GM12864 (cell line): ENCODE measurements at regions not wholly inside any gene's neighbourhood (a gene's known extent, or its start where the extent isn't known, plus 50 kb on each side); places are given as distances from the start of the nearest gene placed in this dataset.

Experiments used
- DNase-seq: peaks from one replicate; pipeline ENCODE4 v3.0.0-alpha.2; 2011; ENCODE audit warnings: low read depth
- H3K4me3 ChIP-seq: 2 replicates; pipeline ENCODE4 v1.5.1; 2011; ENCODE audit warnings: mild to moderate bottlenecking, low read depth, low read length, control low read depth
- TF ChIP-seq, protein P1 (sequence below): IDR thresholded peaks from 2 replicates; pipeline ENCODE4 v1.5.1; 2011; ENCODE audit warnings: low read depth, mild to moderate bottlenecking, moderate library complexity, low read length, control low read depth, inconsistent platforms; ENCODE audit errors: missing control alignments

DNA sequence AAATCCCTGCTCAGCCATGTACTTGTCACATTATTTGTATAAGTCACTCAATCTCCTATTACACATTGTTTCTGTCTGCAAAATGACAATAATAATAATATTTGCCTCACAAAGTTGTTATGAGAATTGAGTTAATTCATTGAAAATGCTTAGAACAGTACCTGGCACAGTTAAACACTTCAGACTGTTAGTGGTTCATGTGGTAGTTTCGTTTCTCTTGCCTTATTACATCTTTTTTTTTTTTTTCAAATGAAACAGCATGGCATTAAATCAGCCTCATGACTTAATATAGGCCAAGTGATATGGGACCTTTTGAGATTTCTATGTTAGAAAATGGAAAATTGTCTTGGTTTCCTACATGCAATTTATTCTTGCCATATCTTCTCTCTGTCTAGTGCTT is 71.0 kb upstream of the CRY1 start:
- no peak for DNase-seq
- TF ChIP-seq, protein P1, sequence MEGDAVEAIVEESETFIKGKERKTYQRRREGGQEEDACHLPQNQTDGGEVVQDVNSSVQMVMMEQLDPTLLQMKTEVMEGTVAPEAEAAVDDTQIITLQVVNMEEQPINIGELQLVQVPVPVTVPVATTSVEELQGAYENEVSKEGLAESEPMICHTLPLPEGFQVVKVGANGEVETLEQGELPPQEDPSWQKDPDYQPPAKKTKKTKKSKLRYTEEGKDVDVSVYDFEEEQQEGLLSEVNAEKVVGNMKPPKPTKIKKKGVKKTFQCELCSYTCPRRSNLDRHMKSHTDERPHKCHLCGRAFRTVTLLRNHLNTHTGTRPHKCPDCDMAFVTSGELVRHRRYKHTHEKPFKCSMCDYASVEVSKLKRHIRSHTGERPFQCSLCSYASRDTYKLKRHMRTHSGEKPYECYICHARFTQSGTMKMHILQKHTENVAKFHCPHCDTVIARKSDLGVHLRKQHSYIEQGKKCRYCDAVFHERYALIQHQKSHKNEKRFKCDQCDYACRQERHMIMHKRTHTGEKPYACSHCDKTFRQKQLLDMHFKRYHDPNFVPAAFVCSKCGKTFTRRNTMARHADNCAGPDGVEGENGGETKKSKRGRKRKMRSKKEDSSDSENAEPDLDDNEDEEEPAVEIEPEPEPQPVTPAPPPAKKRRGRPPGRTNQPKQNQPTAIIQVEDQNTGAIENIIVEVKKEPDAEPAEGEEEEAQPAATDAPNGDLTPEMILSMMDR = no peak
- no peak overlapping the region for H3K4me3 ChIP-seq

DNA sequence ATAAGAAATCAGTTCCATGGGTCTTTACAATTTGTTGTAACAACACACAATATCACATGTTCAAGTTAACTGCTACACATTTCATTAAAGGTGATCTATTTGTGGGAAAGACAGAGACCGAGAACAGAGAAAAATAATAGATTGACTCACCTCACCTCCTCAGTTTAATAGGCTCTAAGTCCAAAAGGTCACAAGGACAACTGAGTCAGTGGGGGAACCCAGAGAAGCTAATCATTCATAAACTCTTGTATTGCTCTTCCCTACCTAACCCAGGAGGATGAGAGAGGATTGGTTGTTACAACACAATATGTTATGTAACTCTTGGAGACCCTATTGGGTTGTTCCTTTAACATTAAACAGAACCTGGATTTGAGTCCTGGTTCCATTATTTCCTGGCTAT is 72.2 kb upstream of the CRY1 start:
- H3K4me3 ChIP-seq = no peak overlapping the region
- no peak for DNase-seq
- TF ChIP-seq, protein P1 = no peak

DNA sequence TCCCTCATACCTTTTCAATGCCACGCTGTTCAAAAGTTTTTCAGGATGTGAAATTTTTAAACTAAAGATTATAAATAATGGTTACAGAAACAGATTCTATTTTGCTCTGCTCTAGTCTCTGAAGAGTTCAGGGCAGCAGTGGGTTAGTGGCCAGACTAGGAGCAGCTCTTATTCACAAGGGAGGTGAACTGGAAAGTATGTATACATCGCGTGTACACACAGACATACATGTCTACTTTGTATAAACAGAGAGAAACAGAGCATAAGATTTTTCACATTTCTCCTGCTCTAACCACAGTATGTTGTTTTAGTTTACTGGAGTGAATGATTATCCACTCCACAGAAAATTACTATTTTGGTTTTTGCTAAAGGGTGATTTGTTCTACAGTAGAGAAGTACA is 74.4 kb upstream of the CRY1 start:
- TF ChIP-seq, protein P1 = no peak
- no peak for DNase-seq
- H3K4me3 ChIP-seq = no peak overlapping the region

DNA sequence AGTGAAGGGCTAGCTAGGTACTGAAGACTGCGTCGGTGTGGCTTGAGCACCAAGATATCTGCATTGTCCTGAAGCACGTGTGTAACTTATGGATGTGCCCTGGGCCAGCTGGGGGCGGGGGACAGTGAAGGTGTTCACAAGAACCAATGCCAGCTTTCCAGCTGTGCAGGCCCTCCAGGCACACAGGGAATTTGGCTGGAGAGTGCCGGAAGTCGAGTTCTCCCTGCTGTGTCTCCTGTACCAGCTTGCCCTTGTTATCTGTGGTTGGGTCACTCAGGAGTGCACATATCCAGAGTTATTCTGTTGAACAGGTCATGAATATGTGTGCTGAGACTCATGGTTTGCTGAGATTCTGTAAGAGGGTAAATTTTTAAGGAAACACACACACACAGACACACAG is 75.9 kb upstream of the CRY1 start:
- no peak for DNase-seq
- TF ChIP-seq, protein P1 = no peak
- no peak overlapping the region for H3K4me3 ChIP-seq

DNA sequence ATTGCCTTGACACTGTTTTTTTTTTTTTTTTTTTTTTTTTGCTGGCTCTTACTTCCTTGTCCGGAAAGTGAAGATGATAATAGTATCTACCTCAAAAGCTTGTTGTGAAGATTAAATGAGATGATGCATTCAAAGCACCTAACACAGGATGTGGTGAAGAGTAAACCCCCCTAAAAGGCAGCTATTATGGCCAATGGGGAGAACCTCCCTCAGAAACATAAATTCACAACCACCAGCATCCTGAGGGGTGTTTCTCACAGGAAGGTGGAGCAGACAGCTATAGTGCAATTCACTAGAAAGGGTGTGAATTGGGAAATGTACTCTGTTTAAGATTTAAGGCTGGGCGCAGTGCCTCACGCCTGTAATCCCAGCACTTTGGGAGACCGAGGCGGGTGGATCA is 85.4 kb upstream of the CRY1 start:
- H3K4me3 ChIP-seq = no peak overlapping the region
- TF ChIP-seq, protein P1 = no peak
- DNase-seq = no peak

DNA sequence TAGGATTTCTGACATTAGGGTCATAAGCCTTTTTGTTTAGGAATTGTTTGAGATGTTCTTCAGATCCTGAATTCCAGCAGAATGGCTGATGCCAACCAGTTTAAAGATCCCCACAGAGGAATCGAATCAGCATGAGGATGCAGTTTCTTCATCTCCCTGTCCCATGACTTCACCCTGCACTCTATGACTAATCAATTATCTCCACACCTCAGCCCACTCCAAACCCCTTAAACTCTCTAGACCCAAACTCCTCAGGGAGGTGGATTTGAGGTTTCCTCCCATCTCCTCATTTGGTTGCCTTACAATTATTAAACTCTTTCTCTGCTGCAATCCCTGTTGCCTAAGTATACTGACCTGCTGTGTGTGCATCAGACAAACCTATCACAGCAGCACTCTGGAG is 86.5 kb upstream of the CRY1 start:
- TF ChIP-seq, protein P1 = no peak
- DNase-seq = no peak
- H3K4me3 ChIP-seq = no peak overlapping the region

DNA sequence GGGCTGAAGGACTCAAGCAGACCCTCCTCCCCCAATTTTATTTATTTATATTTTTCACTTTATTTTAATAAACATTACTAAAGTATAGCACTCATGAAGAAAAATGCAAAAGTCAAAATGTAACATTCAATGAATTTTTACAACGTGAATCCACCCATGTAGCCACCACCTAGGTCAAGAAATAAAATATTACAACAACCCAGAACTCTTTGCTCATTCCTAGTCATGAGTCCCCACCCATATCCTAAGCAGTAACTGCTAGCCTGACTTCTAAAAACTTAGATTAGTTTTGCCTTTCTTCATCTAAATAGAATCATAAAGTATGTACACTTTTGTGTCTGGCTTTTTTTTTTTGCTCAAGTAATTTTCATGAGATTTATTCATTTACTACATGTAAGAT is 86.9 kb upstream of the CRY1 start:
- TF ChIP-seq, protein P1 = no peak
- H3K4me3 ChIP-seq = no peak overlapping the region
- no peak for DNase-seq
